WTC11 (cell line): ENCODE measurements at regions not wholly inside any gene's neighbourhood (a gene's known extent, or its start where the extent isn't known, plus 50 kb on each side); places are given as distances from the start of the nearest gene placed in this dataset.

Experiments used
- CTCF ChIP-seq: fragments of 200-600 bp; IDR thresholded peaks from 2 replicates; pipeline ENCODE4 v1.8.0; 2022; ENCODE audit warnings: antibody characterized with exemption
- KAT7 ChIP-seq: sonication (generic); formaldehyde crosslinking; IDR thresholded peaks from 2 replicates; pipeline ENCODE4 v1.8.1; 2023; ENCODE audit warnings: missing genetic modification reagents, mild to moderate bottlenecking, borderline replicate concordance
- NFYB ChIP-seq: sonication (generic); formaldehyde crosslinking; conservative IDR thresholded peaks from 2 replicates; pipeline ENCODE4 v1.8.0; 2022; ENCODE audit warnings: low read depth, missing genetic modification reagents
- SMAD3 ChIP-seq: sonication (generic); formaldehyde crosslinking; IDR thresholded peaks from 2 replicates; pipeline ENCODE4 v1.8.0; 2022; ENCODE audit warnings: missing genetic modification reagents, mild to moderate bottlenecking, borderline replicate concordance
- SOX15 ChIP-seq: fragments of 250-450 bp; sonication (Bioruptor Pico); IDR thresholded peaks from 2 replicates; pipeline ENCODE4 v1.9.0; 2021; ENCODE audit warnings: mild to moderate bottlenecking
- ZNF512 ChIP-seq: sonication (generic); formaldehyde crosslinking; IDR thresholded peaks from 2 replicates; pipeline ENCODE4 v1.8.1; 2022; ENCODE audit warnings: missing genetic modification reagents, borderline replicate concordance

- TF ChIP-seq SMAD3 (no peak), CTCF (no peak), NFYB (CRISPR knock-in tag) (no peak), SOX15 (CRISPR knock-in tag) (no peak), KAT7 (no peak), ZNF512 (CRISPR knock-in tag) (no peak)
Measured at GRCh38 chr18:78758496-78758895, 221.1 kb upstream of the SALL3 start.
